ENCODE measurements at regions not wholly inside any gene's neighbourhood (a gene's known extent, or its start where the extent isn't known, plus 50 kb on each side); places are given as distances from the start of the nearest gene placed in this dataset.

DNA sequence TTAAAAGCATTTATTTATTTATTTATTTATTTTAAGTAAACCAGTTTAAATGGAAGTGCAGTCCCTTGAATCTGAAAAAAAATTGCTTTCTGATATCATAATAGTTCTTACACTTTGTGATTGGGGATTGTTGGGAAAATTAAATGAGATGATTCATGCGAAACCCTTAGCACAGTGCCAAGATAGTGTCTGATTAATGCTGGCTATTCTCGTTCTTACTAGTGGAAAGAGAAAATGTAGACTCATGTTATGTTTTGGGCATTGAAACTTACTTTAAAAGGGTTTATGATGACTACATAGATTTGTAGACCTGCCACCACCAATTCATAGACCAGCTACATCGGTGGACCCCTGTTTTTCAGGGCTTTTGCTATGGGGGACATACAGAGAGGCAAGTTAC is 229.2 kb upstream of the ZFP64 start (continued):
- TF ChIP-seq JUN (IDR thresholded peaks at IDR 0.05; ENCODE audit: low read depth, low read length) = no peak
- TF ChIP-seq TBP (IDR thresholded peaks at IDR 0.05; ENCODE audit: low read depth, low read length) = no peak
- TF ChIP-seq JUND (IDR thresholded peaks at IDR 0.05; ENCODE audit: low read length) = no peak
- TF ChIP-seq FOSL1 (IDR thresholded peaks at IDR 0.05; ENCODE audit: insufficient read depth, low read depth, low read length) = no peak
- TF ChIP-seq NANOG (IDR thresholded peaks at IDR 0.05; ENCODE audit: insufficient read depth, low read depth, low read length, poor library complexity, severe bottlenecking) = no peak
- TF ChIP-seq CBX8 (IDR thresholded peaks at IDR 0.05; ENCODE audit: borderline replicate concordance, low read depth, low read length) = no peak

All from H1 (cell line).